Liver (tissue), 3 donors: ENCODE measurements at regions not wholly inside any gene's neighbourhood (a gene's known extent, or its start where the extent isn't known, plus 50 kb on each side); places are given as distances from the start of the nearest gene placed in this dataset.

Source experiments
- CTCF ChIP-seq: fragments of 150-350 bp; IDR thresholded peaks from 2 replicates; pipeline ENCODE4 v1.5.1; 2017; ENCODE audit warnings: improper control_type of control experiment, low read depth, low read length; ENCODE audit not compliant: missing input control
- FOXA1 ChIP-seq: IDR thresholded peaks from 2 replicates; pipeline ENCODE4 v1.6.1; 2016; ENCODE audit warnings: antibody characterized with exemption
- GABPA ChIP-seq, 2 donors: IDR thresholded peaks in 1 of 2; conservative IDR thresholded peaks in 1 of 2; 2 replicates each; pipeline ENCODE4 v1.6.1; 2016; ENCODE audit warnings: antibody characterized with exemption in 2 of 2, mild to moderate bottlenecking in 1 of 2, moderate library complexity in 1 of 2
- HNF4A ChIP-seq, 2 donors: conservative IDR thresholded peaks; 2 replicates each; pipeline ENCODE4 v1.6.1; 2016; ENCODE audit warnings: antibody characterized with exemption in 2 of 2, mild to moderate bottlenecking in 2 of 2
- JUND ChIP-seq, 2 donors: IDR thresholded peaks; 2 replicates each; pipeline ENCODE4 v1.6.1; 2016; ENCODE audit warnings: antibody characterized with exemption in 2 of 2
- MAX ChIP-seq: IDR thresholded peaks from 2 replicates; pipeline ENCODE4 v1.6.1; 2016; ENCODE audit warnings: antibody characterized with exemption
- RAD21 ChIP-seq, 2 donors: IDR thresholded peaks; 2 replicates each; pipeline ENCODE4 v1.6.1; 2016; ENCODE audit warnings: antibody characterized with exemption in 2 of 2, mild to moderate bottlenecking in 2 of 2
- REST ChIP-seq: IDR thresholded peaks from 2 replicates; pipeline ENCODE4 v1.6.1; 2016; ENCODE audit warnings: antibody characterized with exemption, mild to moderate bottlenecking
- RXRA ChIP-seq, 2 donors: IDR thresholded peaks; 2 replicates each; pipeline ENCODE4 v1.6.1; 2017 to 2018; ENCODE audit warnings: antibody characterized with exemption in 2 of 2, mild to moderate bottlenecking in 1 of 2
- SP1 ChIP-seq: IDR thresholded peaks from 2 replicates; pipeline ENCODE4 v1.6.1; 2018; ENCODE audit warnings: antibody characterized with exemption, mild to moderate bottlenecking
- TAF1 ChIP-seq: conservative IDR thresholded peaks from 2 replicates; pipeline ENCODE4 v1.6.1; 2016; ENCODE audit warnings: antibody characterized with exemption, mild to moderate bottlenecking
- YY1 ChIP-seq: IDR thresholded peaks from 2 replicates; pipeline ENCODE4 v1.6.1; 2016; ENCODE audit warnings: antibody characterized with exemption, mild to moderate bottlenecking
- ZBTB33 ChIP-seq: IDR thresholded peaks from 2 replicates; pipeline ENCODE4 v1.6.1; 2016; ENCODE audit warnings: antibody characterized with exemption
- donor health status: healthy.
- donor health status: healthy.

GRCh38 chr21:28253338-28253737 lies 739.3 kb downstream of the LTN1 start:
- TF ChIP-seq CTCF (no peak), TAF1 (no peak), REST (no peak), MAX (no peak), RAD21 (IDR thresholded peaks at IDR 0.05) (no peak), ZBTB33 (no peak), JUND (IDR thresholded peaks at IDR 0.05) (no peak), SP1 (no peak), RXRA (IDR thresholded peaks at IDR 0.05) (no peak), YY1 (no peak), GABPA (IDR thresholded peaks at IDR 0.05 in 1 of 2, conservative IDR thresholded peaks at IDR 0.05 in 1 of 2) (no peak), FOXA1 (no peak), HNF4A (conservative IDR thresholded peaks at IDR 0.05) (no peak)
